WTC11 (cell line): ENCODE measurements at regions not wholly inside any gene's neighbourhood (a gene's known extent, or its start where the extent isn't known, plus 50 kb on each side); places are given as distances from the start of the nearest gene placed in this dataset.

Experiments used
- AFF4 ChIP-seq: sonication (generic); formaldehyde crosslinking; IDR thresholded peaks from 2 replicates; pipeline ENCODE4 v1.8.1; 2023; ENCODE audit warnings: mild to moderate bottlenecking, missing genetic modification reagents, borderline replicate concordance
- E2F1 ChIP-seq: sonication (generic); formaldehyde crosslinking; IDR thresholded peaks from 2 replicates; pipeline ENCODE4 v1.8.0; 2022; ENCODE audit warnings: mild to moderate bottlenecking, missing genetic modification reagents
- E2F5 ChIP-seq: sonication (generic); formaldehyde crosslinking; IDR thresholded peaks from 2 replicates; pipeline ENCODE4 v1.8.1; 2022; ENCODE audit warnings: mild to moderate bottlenecking, moderate library complexity, missing genetic modification reagents
- FOXP4 ChIP-seq: sonication (generic); formaldehyde crosslinking; IDR thresholded peaks from 2 replicates; pipeline ENCODE4 v1.8.0; 2022; ENCODE audit warnings: mild to moderate bottlenecking, missing genetic modification reagents
- NR2C2 ChIP-seq: sonication (generic); formaldehyde crosslinking; IDR thresholded peaks from 2 replicates; pipeline ENCODE4 v1.8.0; 2022; ENCODE audit warnings: mild to moderate bottlenecking, missing genetic modification reagents
- RELA ChIP-seq: sonication (generic); formaldehyde crosslinking; IDR thresholded peaks from 2 replicates; pipeline ENCODE4 v1.8.1; 2022; ENCODE audit warnings: missing genetic modification reagents, mild to moderate bottlenecking, borderline replicate concordance
- SMAD4 ChIP-seq: sonication (generic); formaldehyde crosslinking; IDR thresholded peaks from 2 replicates; pipeline ENCODE4 v1.8.0; 2022; ENCODE audit warnings: mild to moderate bottlenecking, missing genetic modification reagents
- SOX15 ChIP-seq: fragments of 250-450 bp; sonication (Bioruptor Pico); IDR thresholded peaks from 2 replicates; pipeline ENCODE4 v1.9.0; 2021; ENCODE audit warnings: mild to moderate bottlenecking
- STAT6 ChIP-seq: sonication (generic); formaldehyde crosslinking; conservative IDR thresholded peaks from 2 replicates; pipeline ENCODE4 v1.8.1; 2023; ENCODE audit warnings: mild to moderate bottlenecking, low read depth, missing genetic modification reagents, moderate library complexity
- USF1 ChIP-seq: sonication (generic); formaldehyde crosslinking; IDR thresholded peaks from 2 replicates; pipeline ENCODE4 v1.8.0; 2022; ENCODE audit warnings: mild to moderate bottlenecking, missing genetic modification reagents
- USF2 ChIP-seq: sonication (generic); formaldehyde crosslinking; IDR thresholded peaks from 2 replicates; pipeline ENCODE4 v1.8.1; 2023; ENCODE audit warnings: mild to moderate bottlenecking, missing genetic modification reagents, moderate library complexity
- ZBTB43 ChIP-seq: sonication (generic); formaldehyde crosslinking; IDR thresholded peaks from 2 replicates; pipeline ENCODE4 v1.8.1; 2023; ENCODE audit warnings: mild to moderate bottlenecking, missing genetic modification reagents
- ZNF423 ChIP-seq: fragments of 250-450 bp; sonication (Bioruptor Pico); IDR thresholded peaks from 2 replicates; pipeline ENCODE4 v2.1.2; 2022; ENCODE audit warnings: mild to moderate bottlenecking, moderate library complexity
- ZNF671 ChIP-seq: fragments of 250-450 bp; sonication (Bioruptor Pico); IDR thresholded peaks from 2 replicates; pipeline ENCODE4 v1.8.0; 2021; ENCODE audit warnings: mild to moderate bottlenecking

GRCh38 chr2:167608487-167608886, 638.9 kb downstream of the STK39 start (continued):
- TF ChIP-seq E2F5 (CRISPR knock-in tag) (no peak), SOX15 (CRISPR knock-in tag) (no peak), RELA (CRISPR knock-in tag) (no peak), STAT6 (CRISPR knock-in tag) (no peak), FOXP4 (CRISPR knock-in tag) (no peak), AFF4 (CRISPR knock-in tag) (no peak), USF1 (CRISPR knock-in tag) (no peak), ZNF423 (no peak), SMAD4 (CRISPR knock-in tag) (no peak), NR2C2 (CRISPR knock-in tag) (no peak), ZBTB43 (no peak), ZNF671 (CRISPR knock-in tag) (no peak), E2F1 (no peak), USF2 (CRISPR knock-in tag) (no peak)
